SK-N-SH (cell line): ENCODE measurements at regions not wholly inside any gene's neighbourhood (a gene's known extent, or its start where the extent isn't known, plus 50 kb on each side); places are given as distances from the start of the nearest gene placed in this dataset.

Source experiments
- CHD2 ChIP-seq: fragments of 150-350 bp; IDR thresholded peaks from 2 replicates; pipeline ENCODE4 v1.6.1; 2018; ENCODE audit warnings: low read length; ENCODE audit not compliant: partially characterized antibody
- CTCF ChIP-seq: fragments of 200-600 bp; sonication (generic); IDR thresholded peaks from 2 replicates; pipeline ENCODE4 v1.6.1; 2017; ENCODE audit warnings: antibody characterized with exemption, mild to moderate bottlenecking, moderate library complexity
- ELF1 ChIP-seq: IDR thresholded peaks from 2 replicates; pipeline ENCODE4 v1.4.0; 2012
- EZH2phosphoT487 ChIP-seq: fragments of 200-600 bp; sonication (generic); IDR thresholded peaks from 2 replicates; pipeline ENCODE4 v1.6.1; 2017; ENCODE audit warnings: low read depth, mixed run types, mild to moderate bottlenecking, antibody characterized with exemption, moderate library complexity, borderline replicate concordance
- FOXJ3 ChIP-seq: sonication (generic); formaldehyde crosslinking; IDR thresholded peaks from 2 replicates; pipeline ENCODE4 v1.5.1; 2020; ENCODE audit warnings: mild to moderate bottlenecking, missing genetic modification reagents
- NRF1 ChIP-seq: IDR thresholded peaks from 2 replicates; pipeline ENCODE4 v1.6.1; 2012; ENCODE audit warnings: low read depth, mild to moderate bottlenecking, low read length
- TEAD4 ChIP-seq: IDR thresholded peaks from 2 replicates; pipeline ENCODE4 v1.4.0; 2012; ENCODE audit warnings: mild to moderate bottlenecking, borderline replicate concordance; ENCODE audit not compliant: insufficient read depth

- no peak for TF ChIP-seq NRF1
- no peak for TF ChIP-seq FOXJ3 (CRISPR knock-in tag)
- no peak for TF ChIP-seq CHD2
- no peak for TF ChIP-seq CTCF
- no peak for TF ChIP-seq EZH2phosphoT487
- TF ChIP-seq ELF1 = no peak
- TF ChIP-seq TEAD4 = no peak
Measured at GRCh38 chr5:93090698-93091097, 490.3 kb downstream of the NR2F1-AS1 start.
